Epithelial cell of proximal tubule (primary cell): ENCODE measurements at regions not wholly inside any gene's neighbourhood (a gene's known extent, or its start where the extent isn't known, plus 50 kb on each side); places are given as distances from the start of the nearest gene placed in this dataset.

Experiments
- DNase-seq: peaks from one replicate; pipeline ENCODE4 v3.0.0-alpha.2; 2011; ENCODE audit warnings: low read depth
- H3K4me3 ChIP-seq: 2 replicates; pipeline ENCODE4 v1.5.1; 2011; ENCODE audit warnings: low read depth, mild to moderate bottlenecking, low read length
- CTCF ChIP-seq: conservative IDR thresholded peaks from 2 replicates; pipeline ENCODE4 v1.5.1; 2012; ENCODE audit warnings: low read depth, mild to moderate bottlenecking, low read length

- no peak for TF ChIP-seq CTCF
Observed at GRCh38 chr9:84103651-84104377, 123.2 kb downstream of the RMI1 start.

GRCh38 chr9:84107081-84107480 lies 126.5 kb downstream of the RMI1 start:
- no peak for DNase-seq
- H3K4me3 ChIP-seq, result no peak overlapping the region
- no peak for TF ChIP-seq CTCF

More at GRCh38 chr9:84103651-84104377, 123.2 kb downstream of the RMI1 start:
- DNase-seq, result no peak
- no peak overlapping the region for H3K4me3 ChIP-seq

- DNase-seq, result no peak
- H3K4me3 ChIP-seq, result no peak overlapping the region
- TF ChIP-seq CTCF, result no peak
Observed at GRCh38 chr9:84107995-84108394, 127.4 kb downstream of the RMI1 start.

GRCh38 chr9:84111726-84112125 lies 131.1 kb downstream of the RMI1 start:
- no peak overlapping the region for H3K4me3 ChIP-seq
- DNase-seq, result peak; percentile 15

GRCh38 chr9:84121991-84122523 lies 141.5 kb downstream of the RMI1 start:
- no peak for TF ChIP-seq CTCF
- DNase-seq, result no peak
- H3K4me3 ChIP-seq, result no peak overlapping the region

More at GRCh38 chr9:84111726-84112125, 131.1 kb downstream of the RMI1 start:
- no peak for TF ChIP-seq CTCF

- no peak for DNase-seq
- TF ChIP-seq CTCF, result no peak
- H3K4me3 ChIP-seq, result no peak overlapping the region
Observed at GRCh38 chr9:84122572-84122971, 142.0 kb downstream of the RMI1 start.
